ENCODE measurements at regions not wholly inside any gene's neighbourhood (a gene's known extent, or its start where the extent isn't known, plus 50 kb on each side); places are given as distances from the start of the nearest gene placed in this dataset.

DNA sequence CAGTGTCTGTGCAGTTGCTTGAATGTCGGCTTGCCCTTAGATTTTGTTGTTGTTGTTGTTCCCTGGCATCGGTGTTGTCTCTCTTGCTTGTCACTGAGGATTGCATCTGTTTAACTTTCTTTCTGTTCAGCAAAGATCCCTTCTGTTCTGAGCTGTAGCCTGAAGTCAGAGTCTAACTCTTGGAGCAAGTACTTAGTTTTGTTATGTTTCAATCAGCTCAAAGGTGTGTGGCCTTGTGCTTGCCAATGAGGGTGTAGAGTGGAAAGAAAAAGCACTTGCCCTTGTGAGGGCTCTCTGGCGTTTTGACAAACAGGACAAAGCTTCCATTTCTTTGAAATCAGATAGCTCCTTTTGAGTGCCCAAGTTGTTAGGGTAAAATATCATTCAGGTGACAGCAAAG is 757.1 kb upstream of the CDH7 start:
- TF ChIP-seq EZH2phosphoT487 (IDR thresholded peaks at IDR 0.05; ENCODE audit: low read depth) (no peak), CTCF (IDR thresholded peaks at IDR 0.05; ENCODE audit: low read depth, low read length) (no peak)

Data from OCI-LY3 (cell line).